ENCODE measurements at regions not wholly inside any gene's neighbourhood (a gene's known extent, or its start where the extent isn't known, plus 50 kb on each side); places are given as distances from the start of the nearest gene placed in this dataset.

DNA sequence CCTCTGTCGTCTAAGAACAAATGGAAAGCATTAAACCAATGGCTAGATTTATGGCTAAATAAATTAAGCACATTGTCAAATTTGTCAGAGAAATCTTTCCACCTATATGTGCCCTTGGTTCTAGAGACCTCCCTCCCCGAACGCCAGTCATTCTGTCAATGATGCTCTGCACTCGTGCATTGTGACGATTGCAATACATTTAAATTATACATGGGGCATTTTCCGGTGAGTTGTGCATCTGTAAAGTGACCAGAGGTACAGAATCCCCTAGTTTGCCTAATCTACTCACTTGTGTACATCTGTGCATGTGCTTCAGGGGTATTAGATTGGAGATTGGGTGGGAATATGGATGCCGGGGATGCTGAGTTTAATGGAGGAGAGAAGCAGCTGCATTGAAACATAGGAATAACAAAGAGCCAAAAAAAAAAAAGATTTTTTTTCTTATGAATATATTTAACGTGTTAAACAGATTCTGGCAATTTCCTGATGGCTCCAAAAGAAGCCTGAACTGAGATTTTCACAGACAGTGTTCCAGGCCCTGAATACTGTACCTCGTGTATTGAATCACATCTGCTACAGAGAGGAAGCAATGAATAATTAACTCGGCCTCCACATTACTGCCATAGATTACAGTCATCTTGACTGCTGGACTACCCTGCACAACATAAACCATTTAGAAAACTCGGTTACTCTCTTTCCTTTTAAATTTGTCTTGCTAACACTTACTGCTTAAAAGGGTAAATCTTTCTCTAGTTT is 149.0 kb upstream of the C1orf87 start:
- no peak overlapping the region for H3K4me3 ChIP-seq (ENCODE audit: low read depth, low read length)
- TF ChIP-seq, protein P1, sequence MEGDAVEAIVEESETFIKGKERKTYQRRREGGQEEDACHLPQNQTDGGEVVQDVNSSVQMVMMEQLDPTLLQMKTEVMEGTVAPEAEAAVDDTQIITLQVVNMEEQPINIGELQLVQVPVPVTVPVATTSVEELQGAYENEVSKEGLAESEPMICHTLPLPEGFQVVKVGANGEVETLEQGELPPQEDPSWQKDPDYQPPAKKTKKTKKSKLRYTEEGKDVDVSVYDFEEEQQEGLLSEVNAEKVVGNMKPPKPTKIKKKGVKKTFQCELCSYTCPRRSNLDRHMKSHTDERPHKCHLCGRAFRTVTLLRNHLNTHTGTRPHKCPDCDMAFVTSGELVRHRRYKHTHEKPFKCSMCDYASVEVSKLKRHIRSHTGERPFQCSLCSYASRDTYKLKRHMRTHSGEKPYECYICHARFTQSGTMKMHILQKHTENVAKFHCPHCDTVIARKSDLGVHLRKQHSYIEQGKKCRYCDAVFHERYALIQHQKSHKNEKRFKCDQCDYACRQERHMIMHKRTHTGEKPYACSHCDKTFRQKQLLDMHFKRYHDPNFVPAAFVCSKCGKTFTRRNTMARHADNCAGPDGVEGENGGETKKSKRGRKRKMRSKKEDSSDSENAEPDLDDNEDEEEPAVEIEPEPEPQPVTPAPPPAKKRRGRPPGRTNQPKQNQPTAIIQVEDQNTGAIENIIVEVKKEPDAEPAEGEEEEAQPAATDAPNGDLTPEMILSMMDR (IDR thresholded peaks at IDR 0.05; ENCODE audit: insufficient read depth, low read depth, low read length, missing control alignments): no peak
- DNase-seq (ENCODE audit: low read depth): no peak

DNA sequence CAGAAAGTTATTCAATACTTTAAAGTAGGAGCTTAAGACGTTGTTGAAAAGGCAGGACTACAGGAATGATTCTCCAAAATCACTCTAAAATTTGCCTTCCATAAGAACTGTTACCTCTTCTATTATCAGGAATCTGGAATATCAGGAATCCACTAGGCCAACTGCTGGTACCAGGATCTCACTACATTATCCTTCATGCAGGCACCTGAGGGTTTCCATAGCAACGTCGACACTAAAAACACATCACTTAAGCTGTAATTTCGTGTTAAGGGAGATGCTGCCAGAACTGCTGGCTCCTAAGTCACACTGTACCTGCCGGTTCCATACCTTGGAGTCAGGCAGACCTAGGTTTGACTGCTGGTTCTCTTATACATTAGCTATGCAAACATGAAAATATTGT is 139.7 kb upstream of the C1orf87 start:
- TF ChIP-seq, protein P1 (IDR thresholded peaks at IDR 0.05; ENCODE audit: insufficient read depth, low read depth, low read length, missing control alignments): no peak
- H3K4me3 ChIP-seq (ENCODE audit: low read depth, low read length): no peak overlapping the region
- DNase-seq (ENCODE audit: low read depth): no peak

- no peak overlapping the region for H3K4me3 ChIP-seq (ENCODE audit: low read depth, low read length)
- DNase-seq (ENCODE audit: low read depth): no peak
- TF ChIP-seq, protein P1 (IDR thresholded peaks at IDR 0.05; ENCODE audit: insufficient read depth, low read depth, low read length, missing control alignments): no peak
These were observed 122.5 kb upstream of the C1orf87 start for GRCh38 chr1:60196026-60196425.

- no peak overlapping the region for H3K4me3 ChIP-seq (ENCODE audit: low read depth, low read length)
- DNase-seq (ENCODE audit: low read depth): no peak
- TF ChIP-seq, protein P1 (IDR thresholded peaks at IDR 0.05; ENCODE audit: insufficient read depth, low read depth, low read length, missing control alignments): no peak
These were observed 112.1 kb upstream of the C1orf87 start for GRCh38 chr1:60185684-60186083.

DNA sequence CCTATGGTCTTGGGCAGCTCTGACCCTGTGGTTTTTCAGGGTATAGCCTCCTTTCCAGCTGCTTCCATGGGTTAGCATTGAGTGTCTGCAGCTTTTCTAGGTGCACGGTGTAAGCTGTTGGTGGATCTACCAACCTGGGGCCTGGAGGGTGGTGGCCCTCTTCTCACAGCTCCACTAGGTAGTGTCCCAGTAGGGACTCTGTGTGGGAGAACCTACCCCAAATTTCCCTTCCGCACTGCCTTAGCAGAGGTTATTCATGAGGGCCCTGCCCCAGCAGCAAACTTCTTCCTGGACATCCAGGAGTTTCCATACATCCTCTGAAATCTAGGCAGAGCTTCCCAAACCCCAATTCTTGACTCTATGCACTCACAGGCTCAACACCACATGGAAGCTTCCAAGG is 111.0 kb upstream of the C1orf87 start:
- H3K4me3 ChIP-seq (ENCODE audit: low read depth, low read length): no peak overlapping the region
- DNase-seq (ENCODE audit: low read depth): no peak
- TF ChIP-seq, protein P1 (IDR thresholded peaks at IDR 0.05; ENCODE audit: insufficient read depth, low read depth, low read length, missing control alignments): no peak

- no peak for DNase-seq (ENCODE audit: low read depth)
- H3K4me3 ChIP-seq (ENCODE audit: low read depth, low read length): no peak overlapping the region
- TF ChIP-seq, protein P1 (IDR thresholded peaks at IDR 0.05; ENCODE audit: insufficient read depth, low read depth, low read length, missing control alignments): no peak
These were observed 100.3 kb upstream of the C1orf87 start for GRCh38 chr1:60173729-60174505.
